ENCODE measurements at regions not wholly inside any gene's neighbourhood (a gene's known extent, or its start where the extent isn't known, plus 50 kb on each side); places are given as distances from the start of the nearest gene placed in this dataset.

GRCh38 chr7:115435178-115435577 is 513.3 kb downstream of the MDFIC start:
- Histone ChIP-seq H3K4me1 (no peaks in the 10 kb centered on the region), H3K36me3 (no peaks in the 10 kb centered on the region), H3K4me3 (no peak overlapping the region), H3K27ac (no peak overlapping the region), H3K27me3 (no peaks in the 10 kb centered on the region), H3K9me3 (no peaks in the 10 kb centered on the region)
- no peak for TF ChIP-seq CTCF (IDR thresholded peaks at IDR 0.05)
- TF ChIP-seq POLR2A (IDR thresholded peaks at IDR 0.05): no peak
- no peak for DNase-seq
- intact Hi-C loops (cut with DNase I; ENCODE audit: low total_unique reads): no loop called here

GRCh38 chr7:115429918-115430317 is 508.0 kb downstream of the MDFIC start:
- H3K27me3 ChIP-seq: no peaks in the 10 kb centered on the region
- no peak overlapping the region for H3K27ac ChIP-seq
- no peaks in the 10 kb centered on the region for H3K9me3 ChIP-seq
- no peaks in the 10 kb centered on the region for H3K4me1 ChIP-seq
- intact Hi-C loops (cut with DNase I; ENCODE audit: low total_unique reads): no loop called here
- no peak for TF ChIP-seq CTCF (IDR thresholded peaks at IDR 0.05)
- TF ChIP-seq POLR2A (IDR thresholded peaks at IDR 0.05): no peak
- no peak for DNase-seq
- no peaks in the 10 kb centered on the region for H3K36me3 ChIP-seq
- H3K4me3 ChIP-seq: no peak overlapping the region

GRCh38 chr7:115417662-115418061 is 495.8 kb downstream of the MDFIC start:
- H3K4me3 ChIP-seq: no peak overlapping the region
- TF ChIP-seq POLR2A (IDR thresholded peaks at IDR 0.05): no peak
- no peak for TF ChIP-seq CTCF (IDR thresholded peaks at IDR 0.05)
- no peak for DNase-seq
- no peaks in the 10 kb centered on the region for H3K27me3 ChIP-seq
- no peaks in the 10 kb centered on the region for H3K4me1 ChIP-seq
- H3K27ac ChIP-seq: no peak overlapping the region
- H3K36me3 ChIP-seq: no peaks in the 10 kb centered on the region
- H3K9me3 ChIP-seq: no peaks in the 10 kb centered on the region
- intact Hi-C loops (cut with DNase I; ENCODE audit: low total_unique reads): no loop called here

GRCh38 chr7:115410972-115411686 is 489.2 kb downstream of the MDFIC start:
- no peak for DNase-seq
- Histone ChIP-seq H3K4me3 (no peak overlapping the region), H3K9me3 (no peaks in the 10 kb centered on the region), H3K27ac (no peak overlapping the region), H3K27me3 (no peaks in the 10 kb centered on the region), H3K4me1 (no peaks in the 10 kb centered on the region), H3K36me3 (no peaks in the 10 kb centered on the region)
- no peak for TF ChIP-seq POLR2A (IDR thresholded peaks at IDR 0.05)
- TF ChIP-seq CTCF (IDR thresholded peaks at IDR 0.05): no peak
- intact Hi-C loops (cut with DNase I; ENCODE audit: low total_unique reads): no loop called here

DNA sequence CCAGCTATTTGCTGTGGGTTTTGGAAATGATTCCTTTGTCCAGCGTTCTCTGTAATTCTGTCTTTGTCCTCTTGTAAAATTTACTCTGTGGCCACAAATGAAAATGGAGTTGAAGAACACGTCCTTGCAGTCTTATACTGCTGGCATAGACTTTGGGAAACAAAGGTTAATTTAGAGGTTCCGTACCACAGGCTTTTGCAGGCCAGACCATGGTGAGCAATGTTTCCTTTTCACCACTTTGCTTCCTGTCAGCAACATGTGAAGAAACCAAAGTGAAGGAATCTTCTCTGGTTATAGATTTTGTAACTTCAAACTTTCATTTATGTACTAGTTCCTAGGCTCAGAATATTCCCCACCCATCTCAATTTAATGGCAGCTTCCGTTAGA is 488.5 kb downstream of the MDFIC start:
- Histone ChIP-seq H3K9me3 (no peaks in the 10 kb centered on the region), H3K4me3 (no peak overlapping the region), H3K27me3 (no peaks in the 10 kb centered on the region), H3K4me1 (no peaks in the 10 kb centered on the region), H3K36me3 (no peaks in the 10 kb centered on the region), H3K27ac (no peak overlapping the region)
- DNase-seq: no peak
- TF ChIP-seq POLR2A (IDR thresholded peaks at IDR 0.05) (no peak), CTCF (IDR thresholded peaks at IDR 0.05) (no peak)
- intact Hi-C loops (cut with DNase I; ENCODE audit: low total_unique reads): no loop called here
